GM12891 (cell line): ENCODE measurements at regions not wholly inside any gene's neighbourhood (a gene's known extent, or its start where the extent isn't known, plus 50 kb on each side); places are given as distances from the start of the nearest gene placed in this dataset.

Experiments
- PAX5 ChIP-seq: IDR thresholded peaks from 2 replicates; pipeline ENCODE4 v1.6.1; 2011; ENCODE audit warnings: low read length, moderate library complexity, mild to moderate bottlenecking; ENCODE audit not compliant: insufficient read depth, severe bottlenecking
- POLR2A ChIP-seq: IDR thresholded peaks from 2 replicates; pipeline ENCODE4 v1.6.1; 2011; ENCODE audit warnings: low read depth, low read length, control low read depth

DNA sequence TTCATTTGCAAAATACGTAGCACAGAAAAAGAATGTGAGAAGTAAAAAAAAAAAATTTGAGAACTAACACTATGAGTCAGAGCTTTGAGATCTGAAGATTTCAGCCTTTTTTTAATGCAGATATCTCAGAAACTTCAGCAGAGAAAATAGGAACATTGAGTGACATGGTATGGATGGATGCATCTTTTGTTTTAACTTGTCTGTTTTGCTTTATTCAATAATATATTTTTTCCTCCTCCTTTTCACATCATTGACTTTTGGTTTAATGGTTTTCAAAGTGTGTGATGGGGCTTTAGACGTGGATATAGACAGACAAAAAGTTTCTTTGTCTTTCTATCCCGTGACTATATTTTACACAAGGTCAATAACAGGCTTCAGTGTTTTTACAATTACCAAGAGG lies 426.7 kb upstream of the FRG2C start:
- TF ChIP-seq POLR2A (no peak), PAX5 (no peak)
